NT2/D1 (cell line): ENCODE measurements at regions not wholly inside any gene's neighbourhood (a gene's known extent, or its start where the extent isn't known, plus 50 kb on each side); places are given as distances from the start of the nearest gene placed in this dataset.

ENCODE experiments used
- DNase-seq: peaks from one replicate; pipeline ENCODE4 v3.0.0-alpha.2; 2011; ENCODE audit warnings: low read depth, low spot score
- H3K27me3 ChIP-seq: 2 replicates; pipeline ENCODE4 v1.6.0; 2011; ENCODE audit warnings: mild to moderate bottlenecking; ENCODE audit not compliant: insufficient read length, insufficient read depth
- H3K36me3 ChIP-seq: 2 replicates; pipeline ENCODE4 v1.6.1; 2011; ENCODE audit warnings: mild to moderate bottlenecking, low read length, mixed read lengths; ENCODE audit not compliant: insufficient read depth, insufficient read length
- H3K4me1 ChIP-seq: 2 replicates; pipeline ENCODE4 v1.5.1; 2011; ENCODE audit not compliant: insufficient read depth, insufficient read length
- H3K4me3 ChIP-seq: 2 replicates; pipeline ENCODE4 v1.5.1; 2011; ENCODE audit warnings: low read depth; ENCODE audit not compliant: insufficient read length
- H3K9ac ChIP-seq: 2 replicates; pipeline ENCODE4 v1.6.0; 2011; ENCODE audit warnings: low read depth; ENCODE audit not compliant: insufficient read length
- H3K9me3 ChIP-seq: 2 replicates; pipeline ENCODE4 v1.5.1; 2011; ENCODE audit warnings: mild to moderate bottlenecking, low read length; ENCODE audit not compliant: insufficient read depth
- SUZ12 ChIP-seq: IDR thresholded peaks from 2 replicates; pipeline ENCODE4 v1.6.1; 2011; ENCODE audit not compliant: insufficient read length, insufficient read depth; ENCODE audit errors: extremely low read depth
- YY1 ChIP-seq: IDR thresholded peaks from 2 replicates; pipeline ENCODE4 v1.6.1; 2011; ENCODE audit not compliant: insufficient read length, insufficient read depth
- ZNF274 ChIP-seq: IDR thresholded peaks from 2 replicates; pipeline ENCODE4 v1.6.1; 2011; ENCODE audit warnings: mild to moderate bottlenecking, low read depth, low read length

DNA sequence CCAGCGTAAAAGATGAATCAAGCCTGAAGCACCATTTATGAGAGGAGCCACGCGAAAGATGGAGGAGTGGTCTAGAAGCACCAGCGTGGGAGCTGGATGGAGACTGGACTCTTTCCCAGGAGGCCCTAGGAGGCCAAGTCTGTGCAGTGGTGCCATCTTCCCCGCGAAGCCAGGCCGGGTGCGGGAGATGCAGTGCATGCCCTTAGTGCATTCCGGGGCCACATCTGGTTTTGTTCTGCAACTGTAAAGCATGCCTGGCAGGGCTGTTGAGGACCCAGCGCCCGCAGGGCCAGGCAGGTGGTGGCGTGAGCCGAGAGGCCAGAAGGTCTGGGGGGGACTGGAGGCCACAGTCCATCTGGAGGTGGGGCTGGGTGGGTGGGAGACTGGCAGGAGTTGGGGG lies 78.6 kb upstream of the ADRA2C start:
- H3K4me1 ChIP-seq: peaks cover 11% of the 10 kb centered on the region

GRCh38 chr4:3686753-3687152 lies 79.4 kb upstream of the ADRA2C start:
- TF ChIP-seq SUZ12 (no peak), YY1 (no peak), ZNF274 (no peak)

More for the DNA sequence above, 78.6 kb upstream of the ADRA2C start:
- Histone ChIP-seq H3K36me3 (no peaks in the 10 kb centered on the region), H3K4me3 (no peak overlapping the region), H3K9ac (no peak overlapping the region), H3K9me3 (no peaks in the 10 kb centered on the region), H3K27me3 (no peaks in the 10 kb centered on the region)
- no peak for DNase-seq
- TF ChIP-seq ZNF274 (no peak), YY1 (no peak)

GRCh38 chr4:3685081-3685645 lies 81.0 kb upstream of the ADRA2C start:
- DNase-seq: no peak
- H3K4me3 ChIP-seq: no peak overlapping the region
- H3K36me3 ChIP-seq: no peaks in the 10 kb centered on the region
- H3K27me3 ChIP-seq: no peaks in the 10 kb centered on the region
- peaks cover 13% of the 10 kb centered on the region for H3K4me1 ChIP-seq
- H3K9me3 ChIP-seq: no peaks in the 10 kb centered on the region
- no peak for TF ChIP-seq SUZ12
- TF ChIP-seq YY1: no peak
- TF ChIP-seq ZNF274: no peak
- no peak overlapping the region for H3K9ac ChIP-seq

More at GRCh38 chr4:3686753-3687152, 79.4 kb upstream of the ADRA2C start:
- Histone ChIP-seq H3K9me3 (no peaks in the 10 kb centered on the region), H3K4me1 (peaks cover 11% of the 10 kb centered on the region), H3K9ac (no peak overlapping the region), H3K4me3 (no peak overlapping the region), H3K36me3 (no peaks in the 10 kb centered on the region), H3K27me3 (no peaks in the 10 kb centered on the region)
- no peak for DNase-seq

GRCh38 chr4:3684546-3684945 lies 81.6 kb upstream of the ADRA2C start:
- TF ChIP-seq YY1 (no peak), ZNF274 (no peak), SUZ12 (no peak)

GRCh38 chr4:3683744-3684421 lies 82.3 kb upstream of the ADRA2C start:
- peaks cover 2% of the 10 kb centered on the region for H3K27me3 ChIP-seq
- no peak overlapping the region for H3K9ac ChIP-seq
- no peak overlapping the region for H3K4me3 ChIP-seq
- no peaks in the 10 kb centered on the region for H3K9me3 ChIP-seq
- DNase-seq: no peak
- TF ChIP-seq SUZ12 (no peak), YY1 (no peak), ZNF274 (no peak)
- H3K36me3 ChIP-seq: no peaks in the 10 kb centered on the region
- H3K4me1 ChIP-seq: peaks cover 12% of the 10 kb centered on the region

More at GRCh38 chr4:3684546-3684945, 81.6 kb upstream of the ADRA2C start:
- no peaks in the 10 kb centered on the region for H3K9me3 ChIP-seq
- H3K36me3 ChIP-seq: no peaks in the 10 kb centered on the region
- H3K4me3 ChIP-seq: no peak overlapping the region
- H3K27me3 ChIP-seq: no peaks in the 10 kb centered on the region
- H3K9ac ChIP-seq: no peak overlapping the region
- DNase-seq: no peak
- H3K4me1 ChIP-seq: peaks cover 12% of the 10 kb centered on the region

GRCh38 chr4:3683077-3683743 lies 83.0 kb upstream of the ADRA2C start:
- Histone ChIP-seq H3K36me3 (no peaks in the 10 kb centered on the region), H3K4me3 (no peak overlapping the region), H3K9ac (no peak overlapping the region), H3K9me3 (no peaks in the 10 kb centered on the region), H3K4me1 (peaks cover 12% of the 10 kb centered on the region), H3K27me3 (peaks cover 9% of the 10 kb centered on the region)
- TF ChIP-seq ZNF274 (no peak), SUZ12 (no peak), YY1 (no peak)
- no peak for DNase-seq
